ENCODE measurements at regions not wholly inside any gene's neighbourhood (a gene's known extent, or its start where the extent isn't known, plus 50 kb on each side); places are given as distances from the start of the nearest gene placed in this dataset.
A peak's percentile ranks its signal among the peaks of the same experiment; 100 is the strongest.

DNA sequence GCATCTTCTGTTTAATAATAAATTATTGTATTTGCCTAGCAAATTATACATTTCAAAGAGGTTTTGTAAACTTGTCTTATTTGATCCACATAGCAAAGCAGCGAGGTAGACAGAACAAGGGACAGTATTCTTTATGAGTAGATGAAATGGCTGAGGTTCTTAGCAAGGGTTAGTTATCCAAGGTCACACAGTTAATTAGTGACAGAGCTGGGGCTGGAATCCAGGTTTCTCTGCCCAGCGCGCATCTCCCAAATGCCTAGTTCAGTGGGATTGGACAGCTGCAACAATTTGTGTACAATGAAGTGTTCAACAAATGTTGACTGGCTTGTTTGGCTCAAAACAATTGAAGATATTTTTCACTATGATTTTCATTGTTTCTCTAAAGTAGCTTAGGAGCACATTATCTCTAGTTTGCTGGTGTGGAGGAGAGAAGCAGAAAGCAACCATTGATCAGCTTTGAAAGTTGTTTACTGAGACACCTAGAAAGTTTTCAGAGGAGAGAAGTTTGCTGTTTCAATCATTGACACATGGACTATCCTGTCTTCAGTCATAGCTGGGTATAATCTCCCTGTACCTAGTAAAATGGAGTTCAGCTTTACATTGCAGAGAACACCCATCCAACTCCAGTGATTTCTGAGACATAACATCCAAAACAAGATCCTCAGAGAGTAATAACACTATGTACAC, 270.6 kb downstream of the FAT3 start (continued):
- TF ChIP-seq AHDC1 (CRISPR knock-in tag; IDR thresholded peaks at IDR 0.05; ENCODE audit: borderline replicate concordance) (peak; percentile 52; the same call in 1 of the 2 replicates), TCF7 (IDR thresholded peaks at IDR 0.05; ENCODE audit: low read depth) (0 out of 2 replicates have a peak, but pooled peaks have one; percentile 10), NFIC (IDR thresholded peaks at IDR 0.05; ENCODE audit: low read length) (0 out of 2 replicates have a peak, but pooled peaks have one; percentile 35), KAT8 (CRISPR knock-in tag; IDR thresholded peaks at IDR 0.05) (peak; percentile 45), ZNF264 (CRISPR knock-in tag; IDR thresholded peaks at IDR 0.05) (peak; percentile 67; the same call in 1 of the 2 replicates), ZBTB8A (CRISPR knock-in tag; IDR thresholded peaks at IDR 0.05; ENCODE audit: borderline replicate concordance, low read depth) (no peak), NKX3-1 (CRISPR knock-in tag; IDR thresholded peaks at IDR 0.05) (no peak), GATAD2A (CRISPR knock-in tag; IDR thresholded peaks at IDR 0.05) (peak; percentile 57; the same call in 1 of the 2 replicates), SAP130 (CRISPR knock-in tag; IDR thresholded peaks at IDR 0.05; ENCODE audit: low read depth) (peak; percentile 29; the same call in 1 of the 2 replicates), LCORL (IDR thresholded peaks at IDR 0.05) (0 out of 2 replicates have a peak, but pooled peaks have one; percentile 26), LCORL (CRISPR knock-in tag; IDR thresholded peaks at IDR 0.05) (no peak), HDAC6 (IDR thresholded peaks at IDR 0.05; ENCODE audit: low read depth, low read length) (no peak), NAIF1 (CRISPR knock-in tag; IDR thresholded peaks at IDR 0.05; ENCODE audit: borderline replicate concordance) (no peak), KDM5B (CRISPR knock-in tag; IDR thresholded peaks at IDR 0.05; ENCODE audit: borderline replicate concordance) (no peak), MBNL3 (CRISPR knock-in tag; conservative IDR thresholded peaks at IDR 0.05) (no peak), ZNF432 (CRISPR knock-in tag; IDR thresholded peaks at IDR 0.05; ENCODE audit: borderline replicate concordance) (no peak)
- TF ChIP-seq, protein P1, sequence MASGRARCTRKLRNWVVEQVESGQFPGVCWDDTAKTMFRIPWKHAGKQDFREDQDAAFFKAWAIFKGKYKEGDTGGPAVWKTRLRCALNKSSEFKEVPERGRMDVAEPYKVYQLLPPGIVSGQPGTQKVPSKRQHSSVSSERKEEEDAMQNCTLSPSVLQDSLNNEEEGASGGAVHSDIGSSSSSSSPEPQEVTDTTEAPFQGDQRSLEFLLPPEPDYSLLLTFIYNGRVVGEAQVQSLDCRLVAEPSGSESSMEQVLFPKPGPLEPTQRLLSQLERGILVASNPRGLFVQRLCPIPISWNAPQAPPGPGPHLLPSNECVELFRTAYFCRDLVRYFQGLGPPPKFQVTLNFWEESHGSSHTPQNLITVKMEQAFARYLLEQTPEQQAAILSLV (CRISPR knock-in tag; IDR thresholded peaks at IDR 0.05; ENCODE audit: borderline replicate concordance), result no peak
- TF ChIP-seq, protein P2, sequence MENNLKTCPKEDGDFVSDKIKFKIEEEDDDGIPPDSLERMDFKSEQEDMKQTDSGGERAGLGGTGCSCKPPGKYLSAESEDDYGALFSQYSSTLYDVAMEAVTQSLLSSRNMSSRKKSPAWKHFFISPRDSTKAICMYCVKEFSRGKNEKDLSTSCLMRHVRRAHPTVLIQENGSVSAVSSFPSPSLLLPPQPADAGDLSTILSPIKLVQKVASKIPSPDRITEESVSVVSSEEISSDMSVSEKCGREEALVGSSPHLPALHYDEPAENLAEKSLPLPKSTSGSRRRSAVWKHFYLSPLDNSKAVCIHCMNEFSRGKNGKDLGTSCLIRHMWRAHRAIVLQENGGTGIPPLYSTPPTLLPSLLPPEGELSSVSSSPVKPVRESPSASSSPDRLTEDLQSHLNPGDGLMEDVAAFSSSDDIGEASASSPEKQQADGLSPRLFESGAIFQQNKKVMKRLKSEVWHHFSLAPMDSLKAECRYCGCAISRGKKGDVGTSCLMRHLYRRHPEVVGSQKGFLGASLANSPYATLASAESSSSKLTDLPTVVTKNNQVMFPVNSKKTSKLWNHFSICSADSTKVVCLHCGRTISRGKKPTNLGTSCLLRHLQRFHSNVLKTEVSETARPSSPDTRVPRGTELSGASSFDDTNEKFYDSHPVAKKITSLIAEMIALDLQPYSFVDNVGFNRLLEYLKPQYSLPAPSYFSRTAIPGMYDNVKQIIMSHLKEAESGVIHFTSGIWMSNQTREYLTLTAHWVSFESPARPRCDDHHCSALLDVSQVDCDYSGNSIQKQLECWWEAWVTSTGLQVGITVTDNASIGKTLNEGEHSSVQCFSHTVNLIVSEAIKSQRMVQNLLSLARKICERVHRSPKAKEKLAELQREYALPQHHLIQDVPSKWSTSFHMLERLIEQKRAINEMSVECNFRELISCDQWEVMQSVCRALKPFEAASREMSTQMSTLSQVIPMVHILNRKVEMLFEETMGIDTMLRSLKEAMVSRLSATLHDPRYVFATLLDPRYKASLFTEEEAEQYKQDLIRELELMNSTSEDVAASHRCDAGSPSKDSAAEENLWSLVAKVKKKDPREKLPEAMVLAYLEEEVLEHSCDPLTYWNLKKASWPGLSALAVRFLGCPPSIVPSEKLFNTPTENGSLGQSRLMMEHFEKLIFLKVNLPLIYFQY (CRISPR knock-in tag; IDR thresholded peaks at IDR 0.05; ENCODE audit: borderline replicate concordance), result no peak
- TF ChIP-seq, protein P3, sequence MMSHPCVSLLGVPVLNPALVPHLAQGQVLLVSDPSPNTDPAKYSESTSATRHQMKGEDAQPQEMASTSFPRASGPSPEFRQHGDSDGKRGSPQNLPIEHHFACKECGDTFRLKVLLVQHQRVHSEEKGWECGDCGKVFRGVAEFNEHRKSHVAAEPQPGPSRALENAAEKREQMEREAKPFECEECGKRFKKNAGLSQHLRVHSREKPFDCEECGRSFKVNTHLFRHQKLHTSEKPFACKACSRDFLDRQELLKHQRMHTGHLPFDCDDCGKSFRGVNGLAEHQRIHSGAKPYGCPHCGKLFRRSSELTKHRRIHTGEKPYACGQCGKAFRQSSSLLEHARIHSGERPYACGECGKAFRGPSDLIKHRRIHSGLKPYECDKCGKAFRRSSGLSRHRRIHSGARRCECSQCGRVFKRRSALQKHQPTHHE (CRISPR knock-in tag; IDR thresholded peaks at IDR 0.05; ENCODE audit: borderline replicate concordance), result no peak
